ENCODE measurements at regions not wholly inside any gene's neighbourhood (a gene's known extent, or its start where the extent isn't known, plus 50 kb on each side); places are given as distances from the start of the nearest gene placed in this dataset.
"Not testable (repeated sequence)": the region's sequence is repeated elsewhere in the genome, so short reads cannot be mapped to it uniquely, and the experiment has no call there.

- not testable (repeated sequence) for DNase-seq
Measured at GRCh38 chr12:131344715-131345520, 366.0 kb upstream of the SFSWAP start.

GRCh38 chr12:131345521-131346436 is 365.1 kb upstream of the SFSWAP start:
- DNase-seq: no peak

GRCh38 chr12:131346555-131347344 is 364.1 kb upstream of the SFSWAP start:
- no peak for DNase-seq

- DNase-seq: no peak
Measured at GRCh38 chr12:131347345-131347714, 363.6 kb upstream of the SFSWAP start.

GRCh38 chr12:131347732-131348131 is 363.2 kb upstream of the SFSWAP start:
- DNase-seq: no peak

- no peak for DNase-seq
Measured at GRCh38 chr12:131348231-131348630, 362.7 kb upstream of the SFSWAP start.

GRCh38 chr12:131348646-131349045 is 362.2 kb upstream of the SFSWAP start:
- no peak for DNase-seq

- no peak for DNase-seq
Measured at GRCh38 chr12:131349397-131350127, 361.3 kb upstream of the SFSWAP start.

GRCh38 chr12:131350943-131351318 is 360.0 kb upstream of the SFSWAP start:
- DNase-seq: no peak

GRCh38 chr12:131351319-131352028 is 359.4 kb upstream of the SFSWAP start:
- no peak for DNase-seq

- no peak for DNase-seq
Measured at GRCh38 chr12:131352296-131352900, 358.5 kb upstream of the SFSWAP start.

GRCh38 chr12:131353376-131353775 is 357.5 kb upstream of the SFSWAP start:
- DNase-seq: no peak

- DNase-seq: no peak
Measured at GRCh38 chr12:131353826-131354225, 357.1 kb upstream of the SFSWAP start.

- DNase-seq: no peak
Measured at GRCh38 chr12:131355361-131356245, 355.3 kb upstream of the SFSWAP start.

- no peak for DNase-seq
Measured at GRCh38 chr12:131356485-131357184, 354.3 kb upstream of the SFSWAP start.

- no peak for DNase-seq
Measured at GRCh38 chr12:131357185-131357747, 353.6 kb upstream of the SFSWAP start.

- DNase-seq: no peak
Measured at GRCh38 chr12:131357920-131358319, 353.0 kb upstream of the SFSWAP start.

- no peak for DNase-seq
Measured at GRCh38 chr12:131362291-131363211, 348.3 kb upstream of the SFSWAP start.
